ENCODE measurements at regions not wholly inside any gene's neighbourhood (a gene's known extent, or its start where the extent isn't known, plus 50 kb on each side); places are given as distances from the start of the nearest gene placed in this dataset.

GRCh38 chr10:131648386-131649020 lies 252.3 kb upstream of the PPP2R2D start:
- H3K36me3 Mint-ChIP-seq (ENCODE audit: low read depth), result no peaks in the 10 kb centered on the region
- H3K9me3 Mint-ChIP-seq, result no peaks in the 10 kb centered on the region
- no peaks in the 10 kb centered on the region for H3K4me1 Mint-ChIP-seq
- H3K27ac Mint-ChIP-seq, result no peak overlapping the region
- no peak for DNase-seq
- intact Hi-C loops (cut with micrococcal nuclease), result no loop called here
- peaks cover 3% of the 10 kb centered on the region for H3K27me3 Mint-ChIP-seq
- no peak overlapping the region for H3K4me3 Mint-ChIP-seq

- Mint-ChIP-seq H3K36me3 (ENCODE audit: low read depth) (no peaks in the 10 kb centered on the region), H3K4me3 (no peak overlapping the region)
Measured at GRCh38 chr10:131649617-131650016, 251.2 kb upstream of the PPP2R2D start.

DNA sequence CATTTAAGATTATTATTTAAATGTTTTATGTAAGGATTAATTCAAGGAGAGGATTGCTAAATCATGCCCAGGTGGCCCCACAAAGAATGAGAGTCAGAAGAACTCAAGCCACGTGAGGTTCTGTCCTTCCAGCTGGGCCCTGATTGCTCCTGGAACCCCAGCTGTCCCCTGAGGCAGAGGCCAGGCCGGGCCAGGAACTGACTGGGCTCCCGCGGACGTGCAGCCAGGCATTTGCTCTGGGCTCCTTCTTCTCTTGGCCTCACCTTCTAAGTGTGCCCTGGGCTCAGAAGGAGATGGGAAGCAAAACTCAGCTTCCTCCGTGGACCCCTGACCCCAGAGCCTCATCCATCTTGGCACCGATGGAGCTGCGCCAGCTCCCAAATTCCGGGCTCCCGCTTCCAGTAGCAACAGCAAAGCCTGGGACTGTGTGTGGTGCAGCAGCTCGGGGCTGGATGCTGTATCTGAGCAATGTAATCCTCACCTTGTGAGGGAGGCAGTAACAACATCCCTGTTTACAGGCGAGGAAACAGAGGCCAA lies 250.6 kb upstream of the PPP2R2D start:
- peaks cover 3% of the 10 kb centered on the region for H3K27me3 Mint-ChIP-seq
- no peak for DNase-seq
- H3K4me1 Mint-ChIP-seq, result no peaks in the 10 kb centered on the region
- H3K4me3 Mint-ChIP-seq, result no peak overlapping the region
- H3K27ac Mint-ChIP-seq, result no peak overlapping the region
- H3K36me3 Mint-ChIP-seq (ENCODE audit: low read depth), result no peaks in the 10 kb centered on the region
- intact Hi-C loops (cut with micrococcal nuclease), result no loop called here
- no peaks in the 10 kb centered on the region for H3K9me3 Mint-ChIP-seq

More at GRCh38 chr10:131649617-131650016, 251.2 kb upstream of the PPP2R2D start:
- no peaks in the 10 kb centered on the region for H3K4me1 Mint-ChIP-seq
- no peak for DNase-seq
- H3K27me3 Mint-ChIP-seq, result peaks cover 3% of the 10 kb centered on the region
- no peak overlapping the region for H3K27ac Mint-ChIP-seq
- H3K9me3 Mint-ChIP-seq, result no peaks in the 10 kb centered on the region
- intact Hi-C loops (cut with micrococcal nuclease), result no loop called here

DNA sequence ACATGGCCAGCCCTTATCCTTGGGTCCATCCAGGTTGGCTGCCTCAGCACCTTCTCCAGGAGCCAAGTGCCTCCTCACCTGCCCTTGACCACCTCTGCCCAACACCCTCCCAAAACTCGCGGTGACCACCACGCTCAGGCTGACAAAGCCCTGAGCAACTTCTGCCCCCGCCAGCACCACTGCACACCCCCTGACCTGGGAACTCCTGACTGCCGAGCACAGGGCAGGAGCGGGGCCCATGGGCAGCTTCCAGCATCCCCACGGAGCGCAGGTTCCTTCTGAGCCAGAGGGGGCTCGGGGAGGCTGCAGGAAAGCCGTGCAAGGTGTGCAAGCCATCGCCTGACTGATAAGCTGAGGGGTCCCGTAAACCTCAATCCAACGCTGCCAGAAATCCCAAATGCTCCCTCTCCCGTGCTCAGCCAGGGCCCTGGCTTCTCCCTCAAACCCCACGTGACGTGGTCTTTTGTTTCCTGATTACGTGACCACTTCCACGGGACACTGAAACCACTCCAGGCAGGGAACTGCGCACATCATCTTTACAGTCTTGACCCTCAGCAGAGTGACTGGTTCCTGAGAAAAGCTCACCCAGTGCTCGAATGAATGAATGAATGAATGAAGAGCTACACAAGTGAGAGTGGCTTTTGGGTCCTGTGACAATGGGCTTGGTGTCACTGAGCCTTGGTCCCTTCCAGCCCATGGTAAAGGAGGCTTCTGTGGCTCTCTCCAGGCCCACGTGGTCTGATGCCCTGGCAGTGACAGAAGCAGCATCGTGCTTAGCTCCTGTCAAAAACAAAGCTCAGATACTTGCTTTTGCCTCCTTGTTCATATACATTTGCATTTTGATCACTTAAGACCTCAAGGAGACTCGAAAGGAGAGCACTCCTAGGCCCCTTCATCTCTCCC lies 249.8 kb upstream of the PPP2R2D start:
- no peak overlapping the region for H3K27ac Mint-ChIP-seq
- H3K9me3 Mint-ChIP-seq, result no peaks in the 10 kb centered on the region
- H3K4me3 Mint-ChIP-seq, result no peak overlapping the region
- no peak for DNase-seq
- peaks cover 3% of the 10 kb centered on the region for H3K27me3 Mint-ChIP-seq
- H3K4me1 Mint-ChIP-seq, result no peaks in the 10 kb centered on the region
- H3K36me3 Mint-ChIP-seq (ENCODE audit: low read depth), result no peaks in the 10 kb centered on the region
- intact Hi-C loops (cut with micrococcal nuclease), result no loop called here

GRCh38 chr10:131651674-131652437 lies 249.0 kb upstream of the PPP2R2D start:
- peaks cover 3% of the 10 kb centered on the region for H3K27me3 Mint-ChIP-seq
- no peak overlapping the region for H3K4me3 Mint-ChIP-seq
- no peak overlapping the region for H3K27ac Mint-ChIP-seq
- DNase-seq, result no peak
- intact Hi-C loops (cut with micrococcal nuclease), result no loop called here
- no peaks in the 10 kb centered on the region for H3K9me3 Mint-ChIP-seq
- no peaks in the 10 kb centered on the region for H3K36me3 Mint-ChIP-seq (ENCODE audit: low read depth)
- no peaks in the 10 kb centered on the region for H3K4me1 Mint-ChIP-seq

DNA sequence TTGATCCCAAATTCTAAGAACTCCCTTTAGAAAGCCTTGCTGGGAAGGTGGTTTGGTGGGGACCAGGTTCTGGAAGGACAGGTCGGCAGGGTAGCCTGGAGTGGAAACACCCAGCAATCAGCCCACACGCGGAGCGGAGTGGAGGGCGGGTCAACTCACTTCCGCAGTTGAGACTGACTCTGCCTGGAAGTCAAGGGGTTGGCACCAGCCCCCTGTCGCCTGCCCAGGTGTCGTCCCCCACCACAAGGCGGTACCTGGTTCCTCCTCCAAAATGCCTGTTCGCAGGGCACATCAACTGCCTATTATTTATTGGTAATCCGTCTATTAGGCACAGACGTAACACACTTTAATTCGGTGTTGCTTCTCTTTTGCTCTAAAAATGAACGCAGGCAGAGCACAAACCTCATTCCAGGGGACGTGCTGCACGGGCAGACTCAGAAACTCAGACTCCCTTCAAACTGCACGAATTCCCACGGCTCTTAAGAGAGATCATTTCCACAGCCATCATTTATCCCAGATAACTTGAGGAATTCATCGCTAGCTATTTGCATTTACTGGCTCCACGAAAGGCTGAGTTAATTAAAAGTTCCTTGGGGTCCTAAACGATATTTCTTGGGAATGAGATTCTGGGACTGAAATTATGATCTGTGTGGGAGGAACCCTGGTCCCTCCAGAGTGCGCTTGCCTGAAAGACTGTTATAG lies 248.2 kb upstream of the PPP2R2D start:
- intact Hi-C loops (cut with micrococcal nuclease), result no loop called here
- peaks cover 3% of the 10 kb centered on the region for H3K27me3 Mint-ChIP-seq
- H3K9me3 Mint-ChIP-seq, result no peaks in the 10 kb centered on the region

GRCh38 chr10:131653140-131653539 lies 247.7 kb upstream of the PPP2R2D start:
- H3K27ac Mint-ChIP-seq, result no peak overlapping the region
- no peaks in the 10 kb centered on the region for H3K36me3 Mint-ChIP-seq (ENCODE audit: low read depth)
- intact Hi-C loops (cut with micrococcal nuclease), result no loop called here
- no peaks in the 10 kb centered on the region for H3K9me3 Mint-ChIP-seq
- H3K4me1 Mint-ChIP-seq, result no peaks in the 10 kb centered on the region
- no peak for DNase-seq
- H3K27me3 Mint-ChIP-seq, result peaks cover 3% of the 10 kb centered on the region
- no peak overlapping the region for H3K4me3 Mint-ChIP-seq

More for the DNA sequence above, 248.2 kb upstream of the PPP2R2D start:
- H3K36me3 Mint-ChIP-seq (ENCODE audit: low read depth), result no peaks in the 10 kb centered on the region
- no peak overlapping the region for H3K27ac Mint-ChIP-seq
- no peak overlapping the region for H3K4me3 Mint-ChIP-seq
- no peak for DNase-seq
- H3K4me1 Mint-ChIP-seq, result no peaks in the 10 kb centered on the region

DNA sequence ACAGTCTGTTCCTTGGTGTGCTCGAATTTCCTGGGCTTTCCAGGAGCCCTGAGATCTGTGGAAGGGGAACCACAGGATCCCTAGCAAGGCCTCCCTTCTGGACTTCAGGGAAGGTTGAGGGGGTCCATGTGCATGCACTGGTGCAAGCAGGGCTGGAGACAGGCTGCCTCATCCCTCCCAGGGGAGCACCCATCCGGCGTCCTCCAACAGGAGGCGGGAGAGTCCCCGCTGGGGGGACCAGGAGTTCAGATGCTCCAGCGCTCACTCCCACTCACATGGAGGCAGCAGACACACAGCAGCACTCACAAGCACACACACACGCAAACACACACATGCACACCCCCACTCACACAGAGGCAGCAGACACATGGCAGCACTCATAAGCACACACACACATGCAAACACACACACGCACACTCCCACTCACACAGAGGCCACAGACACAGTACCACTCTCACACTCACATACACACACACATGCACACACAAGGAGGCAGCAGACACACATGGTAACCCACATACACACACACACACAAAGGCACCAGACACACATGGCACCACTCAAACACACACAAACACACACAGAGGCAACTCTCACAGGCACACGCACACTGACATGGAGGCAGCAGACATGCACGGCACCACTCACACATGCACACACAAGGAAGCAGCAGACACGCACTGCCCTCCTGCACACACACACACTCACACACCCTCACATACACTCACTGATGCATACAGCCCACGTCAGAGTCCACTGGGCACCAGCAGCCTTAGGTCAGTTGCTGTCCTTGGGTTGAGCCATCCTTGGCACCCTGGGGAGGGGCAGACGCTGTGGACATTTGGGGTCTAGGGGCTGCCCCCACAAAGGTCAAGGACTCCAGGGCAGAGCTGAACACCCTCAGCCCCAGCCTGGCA lies 247.0 kb upstream of the PPP2R2D start:
- H3K4me3 Mint-ChIP-seq, result no peak overlapping the region
- H3K9me3 Mint-ChIP-seq, result no peaks in the 10 kb centered on the region
- peaks cover 3% of the 10 kb centered on the region for H3K27me3 Mint-ChIP-seq
- peak overlapping the region; percentile 2 for H3K27ac Mint-ChIP-seq
- H3K36me3 Mint-ChIP-seq (ENCODE audit: low read depth), result no peaks in the 10 kb centered on the region
- no peaks in the 10 kb centered on the region for H3K4me1 Mint-ChIP-seq
- intact Hi-C loops (cut with micrococcal nuclease), result no loop called here
- DNase-seq, result no peak

GRCh38 chr10:131654471-131655087 lies 246.2 kb upstream of the PPP2R2D start:
- H3K36me3 Mint-ChIP-seq (ENCODE audit: low read depth), result no peaks in the 10 kb centered on the region
- intact Hi-C loops (cut with micrococcal nuclease), result no loop called here
- no peak overlapping the region for H3K4me3 Mint-ChIP-seq
- no peaks in the 10 kb centered on the region for H3K4me1 Mint-ChIP-seq
- H3K9me3 Mint-ChIP-seq, result no peaks in the 10 kb centered on the region
- H3K27me3 Mint-ChIP-seq, result peaks cover 3% of the 10 kb centered on the region
- no peak overlapping the region for H3K27ac Mint-ChIP-seq
- DNase-seq, result no peak

DNA sequence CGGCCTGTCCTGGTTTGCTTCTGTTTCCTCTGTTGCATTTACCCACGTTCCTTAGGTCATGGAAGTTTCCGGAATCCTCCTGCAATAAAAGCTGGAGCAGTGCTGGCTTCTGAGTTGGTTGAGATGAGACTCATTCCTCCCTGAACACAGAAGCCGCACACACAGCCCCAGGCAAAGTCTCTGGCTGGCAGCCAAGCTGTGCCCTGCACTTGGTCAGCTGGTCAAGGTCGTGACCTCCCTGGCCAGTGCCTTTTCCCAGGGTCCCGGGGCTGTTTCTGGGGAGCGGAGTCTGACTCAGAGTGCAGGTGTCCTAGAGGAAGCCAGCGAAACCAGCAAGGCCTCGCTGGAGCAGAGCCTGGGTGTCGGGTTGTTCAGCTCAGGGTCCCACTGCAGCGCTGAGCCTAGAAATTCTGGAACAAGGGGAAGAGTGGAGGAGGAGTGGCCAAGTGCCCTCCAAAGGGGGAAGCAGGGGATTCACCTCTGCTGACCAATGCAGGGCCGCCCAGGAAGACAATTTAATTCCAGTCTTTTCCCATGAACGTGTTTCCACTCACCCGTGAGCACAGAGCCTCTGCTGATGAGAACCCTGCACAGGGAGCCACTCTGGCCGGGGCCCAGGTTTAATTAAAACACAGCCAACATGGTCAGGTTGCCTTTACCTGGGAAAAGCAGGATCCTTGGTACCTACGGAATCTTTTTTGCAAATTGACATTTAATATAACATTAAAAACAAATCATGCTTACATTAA lies 245.5 kb upstream of the PPP2R2D start:
- Mint-ChIP-seq H3K27me3 (peaks cover 3% of the 10 kb centered on the region), H3K4me1 (no peaks in the 10 kb centered on the region), H3K4me3 (no peak overlapping the region), H3K9me3 (no peaks in the 10 kb centered on the region), H3K36me3 (ENCODE audit: low read depth) (no peaks in the 10 kb centered on the region), H3K27ac (no peak overlapping the region)
- DNase-seq, result no peak
- intact Hi-C loops (cut with micrococcal nuclease), result no loop called here

DNA sequence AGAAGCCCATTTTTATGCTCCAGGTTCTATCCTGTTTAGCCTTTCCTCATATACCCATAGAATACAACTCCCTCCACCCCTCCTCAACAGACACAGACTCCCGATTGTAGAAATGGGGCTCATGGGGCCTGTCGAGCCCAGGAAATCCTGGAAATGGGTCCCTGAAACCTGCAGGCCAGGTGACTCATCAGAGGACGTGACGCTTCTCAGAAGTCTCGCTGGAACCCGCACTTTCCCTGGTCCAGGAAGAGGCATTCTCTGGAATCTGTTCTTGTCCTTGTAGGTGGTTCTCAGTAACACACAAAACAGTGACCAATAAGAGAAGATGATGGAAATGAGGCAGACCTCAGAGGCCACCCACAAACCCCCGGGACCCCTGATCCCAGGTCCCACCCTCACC lies 244.8 kb upstream of the PPP2R2D start:
- H3K27me3 Mint-ChIP-seq, result peaks cover 3% of the 10 kb centered on the region
- H3K4me1 Mint-ChIP-seq, result no peaks in the 10 kb centered on the region
- no peak overlapping the region for H3K27ac Mint-ChIP-seq
- H3K36me3 Mint-ChIP-seq (ENCODE audit: low read depth), result no peaks in the 10 kb centered on the region
- no peaks in the 10 kb centered on the region for H3K9me3 Mint-ChIP-seq
- H3K4me3 Mint-ChIP-seq, result no peak overlapping the region
- no peak for DNase-seq
- intact Hi-C loops (cut with micrococcal nuclease), result no loop called here

GRCh38 chr10:131656431-131656841 lies 244.4 kb upstream of the PPP2R2D start:
- H3K4me3 Mint-ChIP-seq, result no peak overlapping the region
- peaks cover 3% of the 10 kb centered on the region for H3K27me3 Mint-ChIP-seq
- H3K9me3 Mint-ChIP-seq, result no peaks in the 10 kb centered on the region
- DNase-seq, result no peak
- H3K27ac Mint-ChIP-seq, result no peak overlapping the region
- H3K4me1 Mint-ChIP-seq, result no peaks in the 10 kb centered on the region
- H3K36me3 Mint-ChIP-seq (ENCODE audit: low read depth), result no peaks in the 10 kb centered on the region
- intact Hi-C loops (cut with micrococcal nuclease), result no loop called here
